Keratinocyte (primary cell): ENCODE measurements at regions not wholly inside any gene's neighbourhood (a gene's known extent, or its start where the extent isn't known, plus 50 kb on each side); places are given as distances from the start of the nearest gene placed in this dataset.

Source experiments
- CTCF ChIP-seq, 3 experiments: IDR thresholded peaks in 1 of 3; conservative IDR thresholded peaks in 1 of 3; optimal IDR thresholded peaks in 1 of 3; 2 replicates in 2 of 3; 3 replicates in 1 of 3; pipeline versions ENCODE3 to v1.5.1; 2011; ENCODE audit warnings: low read length in 3 of 3, mild to moderate bottlenecking in 3 of 3, moderate library complexity in 2 of 3, control low read depth in 1 of 3, inconsistent platforms in 1 of 3; ENCODE audit not compliant: insufficient read depth in 2 of 3; ENCODE audit errors: extremely low read depth in 1 of 3
- EZH2 ChIP-seq: IDR thresholded peaks from one replicate; pipeline ENCODE4 v1.6.1; 2012; ENCODE audit warnings: inconsistent platforms, mild to moderate bottlenecking, low read length, moderate library complexity

DNA sequence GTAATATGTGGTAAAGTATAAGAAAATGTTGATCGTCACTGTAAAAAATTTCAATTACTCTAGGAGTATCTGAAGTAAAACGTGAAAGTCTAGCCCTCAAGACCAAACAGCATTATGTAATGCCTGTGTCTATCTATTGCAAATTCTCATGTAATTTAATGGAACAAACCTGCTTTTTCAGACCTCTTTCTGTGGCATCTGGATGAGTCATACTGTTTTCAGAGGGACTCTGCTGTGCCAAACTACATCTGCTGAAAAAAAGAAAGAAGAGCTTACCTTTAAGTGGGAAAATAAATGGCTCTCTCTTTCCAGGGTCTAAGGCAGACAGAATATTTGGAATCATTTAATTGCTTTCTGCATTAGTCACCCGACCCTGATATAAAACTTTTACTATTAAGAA, 89.8 kb upstream of the ARMCX2 start:
- TF ChIP-seq CTCF (optimal IDR thresholded peaks at IDR 0.05 in 1 of 3, IDR thresholded peaks at IDR 0.05 in 1 of 3, conservative IDR thresholded peaks at IDR 0.05 in 1 of 3; ENCODE audit: extremely low read depth in 1 of 3, insufficient read depth in 2 of 3, low read length in 3 of 3) = no peak
- no peak for TF ChIP-seq EZH2
